ENCODE measurements at regions not wholly inside any gene's neighbourhood (a gene's known extent, or its start where the extent isn't known, plus 50 kb on each side); places are given as distances from the start of the nearest gene placed in this dataset.

GRCh38 chr4:38230121-38230801, 270.1 kb downstream of the PTTG2 start:
- no peak for TF ChIP-seq YY1 (IDR thresholded peaks at IDR 0.05; ENCODE audit: insufficient read depth, insufficient read length)
- TF ChIP-seq ZNF274 (IDR thresholded peaks at IDR 0.05; ENCODE audit: low read depth, low read length), result no peak
- TF ChIP-seq SUZ12 (IDR thresholded peaks at IDR 0.05; ENCODE audit: extremely low read depth, insufficient read depth, insufficient read length), result no peak
- Histone ChIP-seq H3K9me3 (ENCODE audit: insufficient read depth, low read length) (no peaks in the 10 kb centered on the region), H3K4me3 (ENCODE audit: insufficient read length, low read depth) (no peak overlapping the region), H3K4me1 (ENCODE audit: insufficient read depth, insufficient read length) (no peaks in the 10 kb centered on the region), H3K27me3 (ENCODE audit: insufficient read depth, insufficient read length) (no peaks in the 10 kb centered on the region), H3K9ac (ENCODE audit: insufficient read length, low read depth) (no peak overlapping the region), H3K36me3 (ENCODE audit: insufficient read depth, insufficient read length, low read length) (no peaks in the 10 kb centered on the region)
- DNase-seq (ENCODE audit: low read depth, low spot score), result no peak

GRCh38 chr4:38230821-38231563, 270.8 kb downstream of the PTTG2 start:
- no peaks in the 10 kb centered on the region for H3K4me1 ChIP-seq (ENCODE audit: insufficient read depth, insufficient read length)
- no peak overlapping the region for H3K4me3 ChIP-seq (ENCODE audit: insufficient read length, low read depth)
- no peaks in the 10 kb centered on the region for H3K9me3 ChIP-seq (ENCODE audit: insufficient read depth, low read length)
- H3K36me3 ChIP-seq (ENCODE audit: insufficient read depth, insufficient read length, low read length), result no peaks in the 10 kb centered on the region
- DNase-seq (ENCODE audit: low read depth, low spot score), result no peak
- no peaks in the 10 kb centered on the region for H3K27me3 ChIP-seq (ENCODE audit: insufficient read depth, insufficient read length)
- no peak overlapping the region for H3K9ac ChIP-seq (ENCODE audit: insufficient read length, low read depth)
- no peak for TF ChIP-seq SUZ12 (IDR thresholded peaks at IDR 0.05; ENCODE audit: extremely low read depth, insufficient read depth, insufficient read length)
- TF ChIP-seq ZNF274 (IDR thresholded peaks at IDR 0.05; ENCODE audit: low read depth, low read length), result no peak
- TF ChIP-seq YY1 (IDR thresholded peaks at IDR 0.05; ENCODE audit: insufficient read depth, insufficient read length), result no peak

- Histone ChIP-seq H3K36me3 (ENCODE audit: insufficient read depth, insufficient read length, low read length) (no peaks in the 10 kb centered on the region), H3K4me3 (ENCODE audit: insufficient read length, low read depth) (no peak overlapping the region), H3K27me3 (ENCODE audit: insufficient read depth, insufficient read length) (no peaks in the 10 kb centered on the region), H3K9me3 (ENCODE audit: insufficient read depth, low read length) (no peaks in the 10 kb centered on the region), H3K9ac (ENCODE audit: insufficient read length, low read depth) (no peak overlapping the region), H3K4me1 (ENCODE audit: insufficient read depth, insufficient read length) (no peaks in the 10 kb centered on the region)
- TF ChIP-seq ZNF274 (IDR thresholded peaks at IDR 0.05; ENCODE audit: low read depth, low read length), result no peak
- no peak for DNase-seq (ENCODE audit: low read depth, low spot score)
Observed at GRCh38 chr4:38231626-38232025, 271.4 kb downstream of the PTTG2 start.

GRCh38 chr4:38232741-38233140, 272.5 kb downstream of the PTTG2 start:
- Histone ChIP-seq H3K36me3 (ENCODE audit: insufficient read depth, insufficient read length, low read length) (no peaks in the 10 kb centered on the region), H3K27me3 (ENCODE audit: insufficient read depth, insufficient read length) (no peaks in the 10 kb centered on the region), H3K4me3 (ENCODE audit: insufficient read length, low read depth) (no peak overlapping the region), H3K9ac (ENCODE audit: insufficient read length, low read depth) (no peak overlapping the region), H3K9me3 (ENCODE audit: insufficient read depth, low read length) (no peaks in the 10 kb centered on the region), H3K4me1 (ENCODE audit: insufficient read depth, insufficient read length) (no peaks in the 10 kb centered on the region)
- TF ChIP-seq SUZ12 (IDR thresholded peaks at IDR 0.05; ENCODE audit: extremely low read depth, insufficient read depth, insufficient read length), result no peak
- TF ChIP-seq YY1 (IDR thresholded peaks at IDR 0.05; ENCODE audit: insufficient read depth, insufficient read length), result no peak
- TF ChIP-seq ZNF274 (IDR thresholded peaks at IDR 0.05; ENCODE audit: low read depth, low read length), result no peak
- DNase-seq (ENCODE audit: low read depth, low spot score), result no peak

- no peak for TF ChIP-seq SUZ12 (IDR thresholded peaks at IDR 0.05; ENCODE audit: extremely low read depth, insufficient read depth, insufficient read length)
- TF ChIP-seq ZNF274 (IDR thresholded peaks at IDR 0.05; ENCODE audit: low read depth, low read length), result no peak
- TF ChIP-seq YY1 (IDR thresholded peaks at IDR 0.05; ENCODE audit: insufficient read depth, insufficient read length), result no peak
- no peak for DNase-seq (ENCODE audit: low read depth, low spot score)
Observed at GRCh38 chr4:38233727-38234480, 273.7 kb downstream of the PTTG2 start.

GRCh38 chr4:38235354-38235753, 275.2 kb downstream of the PTTG2 start:
- H3K4me1 ChIP-seq (ENCODE audit: insufficient read depth, insufficient read length), result no peaks in the 10 kb centered on the region
- no peaks in the 10 kb centered on the region for H3K36me3 ChIP-seq (ENCODE audit: insufficient read depth, insufficient read length, low read length)
- no peak overlapping the region for H3K4me3 ChIP-seq (ENCODE audit: insufficient read length, low read depth)
- no peak overlapping the region for H3K9ac ChIP-seq (ENCODE audit: insufficient read length, low read depth)
- no peaks in the 10 kb centered on the region for H3K27me3 ChIP-seq (ENCODE audit: insufficient read depth, insufficient read length)
- no peak for TF ChIP-seq YY1 (IDR thresholded peaks at IDR 0.05; ENCODE audit: insufficient read depth, insufficient read length)
- TF ChIP-seq SUZ12 (IDR thresholded peaks at IDR 0.05; ENCODE audit: extremely low read depth, insufficient read depth, insufficient read length), result no peak
- no peak for TF ChIP-seq ZNF274 (IDR thresholded peaks at IDR 0.05; ENCODE audit: low read depth, low read length)
- no peaks in the 10 kb centered on the region for H3K9me3 ChIP-seq (ENCODE audit: insufficient read depth, low read length)
- no peak for DNase-seq (ENCODE audit: low read depth, low spot score)

More at GRCh38 chr4:38233727-38234480, 273.7 kb downstream of the PTTG2 start:
- H3K36me3 ChIP-seq (ENCODE audit: insufficient read depth, insufficient read length, low read length), result no peaks in the 10 kb centered on the region
- no peaks in the 10 kb centered on the region for H3K4me1 ChIP-seq (ENCODE audit: insufficient read depth, insufficient read length)
- H3K9me3 ChIP-seq (ENCODE audit: insufficient read depth, low read length), result no peaks in the 10 kb centered on the region
- H3K4me3 ChIP-seq (ENCODE audit: insufficient read length, low read depth), result no peak overlapping the region
- no peak overlapping the region for H3K9ac ChIP-seq (ENCODE audit: insufficient read length, low read depth)
- no peaks in the 10 kb centered on the region for H3K27me3 ChIP-seq (ENCODE audit: insufficient read depth, insufficient read length)

- no peaks in the 10 kb centered on the region for H3K27me3 ChIP-seq (ENCODE audit: insufficient read depth, insufficient read length)
- H3K4me3 ChIP-seq (ENCODE audit: insufficient read length, low read depth), result no peak overlapping the region
- no peak for DNase-seq (ENCODE audit: low read depth, low spot score)
- H3K9ac ChIP-seq (ENCODE audit: insufficient read length, low read depth), result no peak overlapping the region
- TF ChIP-seq ZNF274 (IDR thresholded peaks at IDR 0.05; ENCODE audit: low read depth, low read length) (no peak), YY1 (IDR thresholded peaks at IDR 0.05; ENCODE audit: insufficient read depth, insufficient read length) (no peak), SUZ12 (IDR thresholded peaks at IDR 0.05; ENCODE audit: extremely low read depth, insufficient read depth, insufficient read length) (no peak)
- no peaks in the 10 kb centered on the region for H3K36me3 ChIP-seq (ENCODE audit: insufficient read depth, insufficient read length, low read length)
- no peaks in the 10 kb centered on the region for H3K9me3 ChIP-seq (ENCODE audit: insufficient read depth, low read length)
- H3K4me1 ChIP-seq (ENCODE audit: insufficient read depth, insufficient read length), result no peaks in the 10 kb centered on the region
Observed at GRCh38 chr4:38236003-38236402, 275.8 kb downstream of the PTTG2 start.
